ENCODE measurements at regions not wholly inside any gene's neighbourhood (a gene's known extent, or its start where the extent isn't known, plus 50 kb on each side); places are given as distances from the start of the nearest gene placed in this dataset.
A peak's percentile ranks its signal among the peaks of the same experiment; 100 is the strongest.
"Not testable (repeated sequence)": the region's sequence is repeated elsewhere in the genome, so short reads cannot be mapped to it uniquely, and the experiment has no call there.

GRCh38 chr12:107144441-107144840, 51.1 kb upstream of the CRY1 start:
- DNase-seq (ENCODE audit: low read depth), result no peak

- DNase-seq (ENCODE audit: low read depth), result peak; percentile 7
These were observed 51.6 kb upstream of the CRY1 start for GRCh38 chr12:107144990-107145389.

DNA sequence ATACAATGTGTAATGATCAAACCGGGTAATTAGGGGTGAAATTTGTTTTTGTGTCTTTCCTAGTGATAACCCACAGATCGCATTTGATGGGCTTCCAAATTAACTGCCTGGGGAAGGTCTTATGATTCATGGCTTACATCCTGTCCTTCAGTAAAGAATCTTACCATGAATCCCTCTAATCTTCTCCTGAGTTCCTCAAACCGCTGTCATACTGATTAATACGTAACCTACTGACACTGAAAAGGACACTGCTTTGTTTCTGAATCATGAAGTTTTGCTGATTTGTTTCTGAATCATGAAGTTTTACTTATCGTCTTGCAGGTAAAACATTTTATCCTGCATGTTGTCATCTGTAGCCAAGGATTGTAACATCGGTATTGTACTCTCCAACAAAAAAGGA, 52.0 kb upstream of the CRY1 start:
- DNase-seq (ENCODE audit: low read depth), result peak; percentile 65

DNA sequence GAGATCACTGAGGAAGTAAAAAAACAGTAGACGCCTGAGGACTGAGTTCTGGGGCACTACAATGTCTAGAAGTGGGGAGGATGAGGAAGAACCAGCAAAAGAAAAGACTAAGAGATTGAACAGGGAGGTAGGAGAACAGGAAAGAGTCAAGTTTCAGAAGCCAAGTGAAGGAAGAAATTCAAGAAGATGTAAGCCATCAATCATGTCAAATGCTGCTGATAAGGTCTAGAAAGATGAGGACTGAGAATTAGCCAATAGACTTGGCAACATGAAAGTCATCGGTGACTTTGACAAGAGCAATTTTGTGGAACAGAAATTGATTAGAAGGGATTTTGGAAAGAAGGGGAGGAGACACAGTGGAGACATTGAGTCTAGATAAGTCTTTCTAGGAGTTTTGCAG, 54.8 kb upstream of the CRY1 start:
- no peak for DNase-seq (ENCODE audit: low read depth)

DNA sequence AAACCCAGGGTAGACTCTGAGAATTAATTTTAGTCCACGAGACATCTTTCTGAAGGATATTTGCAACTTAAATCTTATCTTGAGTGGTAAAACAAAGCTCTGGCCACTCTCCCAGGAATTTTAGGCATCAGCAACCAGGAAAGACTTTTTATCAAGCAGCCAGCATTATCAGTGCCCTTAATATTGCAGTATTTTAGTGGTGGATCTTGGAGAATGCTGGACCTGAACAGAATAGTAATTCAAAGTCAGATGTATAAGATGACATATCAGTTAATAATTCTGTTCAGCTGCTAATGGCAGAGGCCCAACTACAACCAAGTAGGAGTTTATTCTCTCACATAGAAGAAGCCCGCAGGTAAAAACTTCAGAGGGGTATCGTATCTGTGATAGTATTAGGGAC, 59.0 kb upstream of the CRY1 start:
- no peak for DNase-seq (ENCODE audit: low read depth)

GRCh38 chr12:107159384-107159900, 66.1 kb upstream of the CRY1 start:
- DNase-seq (ENCODE audit: low read depth), result no peak

DNA sequence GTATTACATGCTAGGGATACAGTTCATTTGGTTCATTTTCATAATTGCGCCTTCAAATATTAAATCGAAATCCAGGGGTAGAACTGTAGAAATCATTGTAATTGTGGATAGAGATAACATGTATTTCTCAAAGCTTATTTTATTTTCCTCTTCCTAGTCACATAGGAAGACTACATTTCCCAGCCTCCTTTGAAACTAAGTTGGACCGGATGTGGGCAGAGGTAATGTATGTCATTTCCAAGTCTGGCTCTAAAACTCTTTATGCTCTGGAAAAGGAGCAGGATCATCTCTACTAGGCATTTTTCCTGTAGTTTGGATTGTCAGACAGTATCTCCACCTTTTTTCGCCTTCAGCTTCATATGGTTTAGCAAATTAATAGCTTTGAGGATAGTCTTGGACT, 70.1 kb upstream of the CRY1 start:
- no peak for DNase-seq (ENCODE audit: low read depth)

GRCh38 chr12:107164392-107164791, 71.0 kb upstream of the CRY1 start:
- no peak for DNase-seq (ENCODE audit: low read depth)

DNA sequence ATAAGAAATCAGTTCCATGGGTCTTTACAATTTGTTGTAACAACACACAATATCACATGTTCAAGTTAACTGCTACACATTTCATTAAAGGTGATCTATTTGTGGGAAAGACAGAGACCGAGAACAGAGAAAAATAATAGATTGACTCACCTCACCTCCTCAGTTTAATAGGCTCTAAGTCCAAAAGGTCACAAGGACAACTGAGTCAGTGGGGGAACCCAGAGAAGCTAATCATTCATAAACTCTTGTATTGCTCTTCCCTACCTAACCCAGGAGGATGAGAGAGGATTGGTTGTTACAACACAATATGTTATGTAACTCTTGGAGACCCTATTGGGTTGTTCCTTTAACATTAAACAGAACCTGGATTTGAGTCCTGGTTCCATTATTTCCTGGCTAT, 72.2 kb upstream of the CRY1 start:
- DNase-seq (ENCODE audit: low read depth), result peak; percentile 84

DNA sequence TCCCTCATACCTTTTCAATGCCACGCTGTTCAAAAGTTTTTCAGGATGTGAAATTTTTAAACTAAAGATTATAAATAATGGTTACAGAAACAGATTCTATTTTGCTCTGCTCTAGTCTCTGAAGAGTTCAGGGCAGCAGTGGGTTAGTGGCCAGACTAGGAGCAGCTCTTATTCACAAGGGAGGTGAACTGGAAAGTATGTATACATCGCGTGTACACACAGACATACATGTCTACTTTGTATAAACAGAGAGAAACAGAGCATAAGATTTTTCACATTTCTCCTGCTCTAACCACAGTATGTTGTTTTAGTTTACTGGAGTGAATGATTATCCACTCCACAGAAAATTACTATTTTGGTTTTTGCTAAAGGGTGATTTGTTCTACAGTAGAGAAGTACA, 74.4 kb upstream of the CRY1 start:
- DNase-seq (ENCODE audit: low read depth), result peak; percentile 30

- no peak for DNase-seq (ENCODE audit: low read depth)
These were observed 75.9 kb upstream of the CRY1 start for GRCh38 chr12:107169200-107169599.

DNA sequence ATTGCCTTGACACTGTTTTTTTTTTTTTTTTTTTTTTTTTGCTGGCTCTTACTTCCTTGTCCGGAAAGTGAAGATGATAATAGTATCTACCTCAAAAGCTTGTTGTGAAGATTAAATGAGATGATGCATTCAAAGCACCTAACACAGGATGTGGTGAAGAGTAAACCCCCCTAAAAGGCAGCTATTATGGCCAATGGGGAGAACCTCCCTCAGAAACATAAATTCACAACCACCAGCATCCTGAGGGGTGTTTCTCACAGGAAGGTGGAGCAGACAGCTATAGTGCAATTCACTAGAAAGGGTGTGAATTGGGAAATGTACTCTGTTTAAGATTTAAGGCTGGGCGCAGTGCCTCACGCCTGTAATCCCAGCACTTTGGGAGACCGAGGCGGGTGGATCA, 85.4 kb upstream of the CRY1 start:
- DNase-seq (ENCODE audit: low read depth), result no peak

DNA sequence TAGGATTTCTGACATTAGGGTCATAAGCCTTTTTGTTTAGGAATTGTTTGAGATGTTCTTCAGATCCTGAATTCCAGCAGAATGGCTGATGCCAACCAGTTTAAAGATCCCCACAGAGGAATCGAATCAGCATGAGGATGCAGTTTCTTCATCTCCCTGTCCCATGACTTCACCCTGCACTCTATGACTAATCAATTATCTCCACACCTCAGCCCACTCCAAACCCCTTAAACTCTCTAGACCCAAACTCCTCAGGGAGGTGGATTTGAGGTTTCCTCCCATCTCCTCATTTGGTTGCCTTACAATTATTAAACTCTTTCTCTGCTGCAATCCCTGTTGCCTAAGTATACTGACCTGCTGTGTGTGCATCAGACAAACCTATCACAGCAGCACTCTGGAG, 86.5 kb upstream of the CRY1 start:
- DNase-seq (ENCODE audit: low read depth), result peak; percentile 4

DNA sequence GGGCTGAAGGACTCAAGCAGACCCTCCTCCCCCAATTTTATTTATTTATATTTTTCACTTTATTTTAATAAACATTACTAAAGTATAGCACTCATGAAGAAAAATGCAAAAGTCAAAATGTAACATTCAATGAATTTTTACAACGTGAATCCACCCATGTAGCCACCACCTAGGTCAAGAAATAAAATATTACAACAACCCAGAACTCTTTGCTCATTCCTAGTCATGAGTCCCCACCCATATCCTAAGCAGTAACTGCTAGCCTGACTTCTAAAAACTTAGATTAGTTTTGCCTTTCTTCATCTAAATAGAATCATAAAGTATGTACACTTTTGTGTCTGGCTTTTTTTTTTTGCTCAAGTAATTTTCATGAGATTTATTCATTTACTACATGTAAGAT, 86.9 kb upstream of the CRY1 start:
- DNase-seq (ENCODE audit: low read depth), result no peak

DNA sequence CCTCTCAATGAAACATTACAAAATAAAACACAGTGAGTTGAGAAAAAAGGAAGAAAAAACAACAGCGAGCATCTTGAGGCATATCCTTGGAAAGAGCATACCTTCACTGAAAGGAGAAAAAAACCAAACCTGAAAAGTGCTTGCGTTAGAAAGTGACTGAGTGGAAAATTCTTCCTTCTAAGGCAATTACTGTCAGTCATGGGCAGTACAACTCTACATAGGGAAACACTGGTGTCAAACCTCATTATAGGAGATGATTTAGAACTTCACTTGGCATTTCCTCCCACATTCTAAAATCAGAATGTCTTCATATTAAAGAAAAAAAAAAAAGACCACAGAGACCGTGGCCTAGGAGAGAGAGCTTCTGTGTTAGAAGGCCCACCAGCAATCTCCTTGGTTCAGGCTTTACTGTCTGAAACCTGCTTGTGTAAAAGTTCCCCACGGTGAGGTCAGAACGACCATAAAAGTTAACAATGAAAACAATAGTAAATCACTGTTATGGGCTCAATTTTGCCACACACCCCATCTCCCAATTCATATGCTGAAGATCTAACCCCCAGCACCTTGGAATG, 91.1 kb upstream of the CRY1 start:
- DNase-seq (ENCODE audit: low read depth), result no peak

DNA sequence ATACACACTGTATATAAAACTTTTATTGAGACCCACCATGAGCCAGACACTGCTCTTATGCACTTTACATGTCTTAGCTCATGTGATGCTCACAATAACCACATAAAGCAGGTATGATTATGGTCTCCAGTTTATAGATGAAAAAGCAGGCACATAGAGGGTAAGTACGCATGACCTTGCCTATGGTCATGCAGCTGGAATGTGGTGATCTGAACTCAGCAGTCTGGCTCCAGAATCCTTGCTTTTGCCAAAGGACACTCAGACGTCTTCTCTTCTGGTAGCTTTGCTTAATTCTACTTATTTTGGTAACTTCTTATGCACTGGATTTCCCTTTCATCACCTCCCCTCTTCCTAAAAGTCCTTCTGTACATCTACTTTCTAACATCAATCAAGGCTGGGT, 103.3 kb upstream of the CRY1 start:
- peak; percentile 3 for DNase-seq (ENCODE audit: low read depth)

GRCh38 chr12:107200394-107200793, 107.0 kb upstream of the CRY1 start:
- DNase-seq (ENCODE audit: low read depth), result peak; percentile 92

DNA sequence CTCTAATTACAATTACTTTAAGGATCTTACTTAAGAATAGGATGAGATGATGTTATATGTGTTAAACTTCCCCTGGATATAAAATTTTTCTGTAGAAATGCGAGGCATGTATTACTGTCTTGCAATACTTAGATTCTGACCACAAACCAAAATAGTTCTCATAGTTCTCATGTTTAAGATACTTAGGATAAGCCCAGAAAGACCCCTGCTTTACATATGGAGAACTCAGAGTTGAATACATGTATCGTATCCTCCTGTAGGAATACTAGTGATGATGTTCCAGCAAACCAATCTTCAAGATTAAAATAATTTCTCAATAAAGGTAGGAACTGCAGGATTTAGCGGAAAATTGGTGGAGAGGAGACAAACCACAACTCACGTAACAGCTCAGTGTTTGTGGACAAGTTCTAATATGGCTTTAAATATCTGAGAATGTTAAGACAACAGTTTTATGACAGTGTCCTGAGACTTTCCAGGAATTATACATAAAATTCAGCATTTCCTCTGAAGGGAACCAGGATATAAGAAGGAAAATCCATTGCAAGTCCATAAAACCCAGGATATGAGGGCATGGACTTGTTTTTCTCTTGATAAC, 114.7 kb upstream of the CRY1 start:
- DNase-seq (ENCODE audit: low read depth), result peak; percentile 14

DNA sequence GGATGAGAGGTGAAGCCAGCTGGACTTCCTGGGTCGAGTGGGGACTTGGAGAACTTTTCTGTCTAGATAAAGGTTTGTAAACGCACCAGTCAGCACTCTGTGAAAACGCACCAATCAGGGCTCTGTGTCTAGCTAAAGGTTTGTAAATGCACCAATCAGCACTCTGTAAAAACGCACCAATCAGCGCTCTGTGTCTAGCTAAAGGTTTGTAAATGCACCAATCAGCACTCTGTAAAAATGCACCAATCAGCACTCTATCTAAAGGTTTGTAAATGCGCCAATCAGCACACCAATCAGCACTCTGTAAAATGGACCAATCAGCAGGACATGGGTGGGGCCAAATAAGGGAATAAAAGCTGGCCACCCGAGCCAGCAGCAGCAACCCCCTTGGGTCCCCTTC, 116.4 kb upstream of the CRY1 start:
- not testable (repeated sequence) for DNase-seq (ENCODE audit: low read depth)

GRCh38 chr12:107214373-107214773, 121.0 kb upstream of the CRY1 start:
- DNase-seq (ENCODE audit: low read depth), result peak; percentile 57

DNA sequence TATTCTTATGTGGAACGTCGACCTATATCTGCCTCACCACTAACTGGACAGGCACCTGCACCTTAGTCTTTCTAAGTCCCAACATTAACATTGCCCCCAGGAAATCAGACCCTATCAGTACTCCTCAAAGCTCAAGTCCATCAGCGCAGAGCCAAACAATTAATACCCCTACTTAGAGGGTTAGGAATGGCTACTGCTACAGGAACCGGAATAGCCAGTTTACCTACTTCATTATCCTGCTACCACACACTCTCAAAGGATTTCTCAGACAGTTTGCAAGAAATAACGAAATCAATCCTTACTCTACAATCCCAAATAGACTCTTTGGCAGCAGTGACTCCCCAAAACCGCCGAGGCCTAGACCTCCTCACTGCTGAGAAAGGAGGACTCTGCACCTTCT, 123.1 kb upstream of the CRY1 start:
- not testable (repeated sequence) for DNase-seq (ENCODE audit: low read depth)

GRCh38 chr12:107219301-107219700, 126.0 kb upstream of the CRY1 start:
- no peak for DNase-seq (ENCODE audit: low read depth)

- no peak for DNase-seq (ENCODE audit: low read depth)
These were observed 128.6 kb upstream of the CRY1 start for GRCh38 chr12:107221913-107222312.

GRCh38 chr12:107223821-107224220, 130.5 kb upstream of the CRY1 start:
- no peak for DNase-seq (ENCODE audit: low read depth)
